HL-60 (cell line): ENCODE measurements at regions not wholly inside any gene's neighbourhood (a gene's known extent, or its start where the extent isn't known, plus 50 kb on each side); places are given as distances from the start of the nearest gene placed in this dataset.

Experiments used
- DNase-seq, 2 experiments: peaks; one replicate each; pipeline ENCODE4 v3.0.0-alpha.2; 2010 to 2020; ENCODE audit warnings: low read depth in 1 of 2, low spot score in 1 of 2
- H3K27ac ChIP-seq: fragments of 250-450 bp; sonication (Bioruptor Pico); replicated peaks from 2 replicates; pipeline ENCODE4 v1.5.1; 2020; ENCODE audit warnings: mild to moderate bottlenecking, moderate library complexity
- H3K27me3 ChIP-seq: fragments of 250-450 bp; sonication (Bioruptor Pico); 2 replicates; pipeline ENCODE4 v1.5.1; 2021; ENCODE audit warnings: mild to moderate bottlenecking, moderate library complexity; ENCODE audit not compliant: insufficient read depth, poor library complexity, severe bottlenecking
- H3K4me3 ChIP-seq: replicated peaks from 2 replicates; pipeline ENCODE4 v1.5.1; 2011; ENCODE audit warnings: mild to moderate bottlenecking, control low read depth, low read length; ENCODE audit not compliant: insufficient read depth
- CTCF ChIP-seq: IDR thresholded peaks from one replicate; pipeline ENCODE4 v1.5.1; 2011; ENCODE audit warnings: low read length, control low read depth, inconsistent platforms; ENCODE audit not compliant: insufficient read depth
- GABPA ChIP-seq: IDR thresholded peaks from 2 replicates; pipeline ENCODE4 v1.6.1; 2012; ENCODE audit warnings: low read depth
- POLR2AphosphoS5 ChIP-seq: IDR thresholded peaks from 2 replicates; pipeline ENCODE4 v1.6.1; 2012; ENCODE audit warnings: low read depth
- REST ChIP-seq: IDR thresholded peaks from 2 replicates; pipeline ENCODE4 v1.6.1; 2012; ENCODE audit warnings: low read depth; ENCODE audit not compliant: insufficient replicate concordance
- SPI1 ChIP-seq: IDR thresholded peaks from 2 replicates; pipeline ENCODE4 v1.6.1; 2012; ENCODE audit warnings: low read depth, mild to moderate bottlenecking, borderline replicate concordance

GRCh38 chr12:77161944-77162343, 96.6 kb upstream of the E2F7 start:
- Histone ChIP-seq H3K27ac (no peak overlapping the region), H3K27me3 (no peaks in the 10 kb centered on the region), H3K4me3 (no peak overlapping the region)
- TF ChIP-seq REST (no peak), GABPA (no peak), POLR2AphosphoS5 (no peak), SPI1 (no peak), CTCF (no peak)
- no peak for DNase-seq

- DNase-seq = no peak
- TF ChIP-seq POLR2AphosphoS5 (no peak), GABPA (no peak), REST (no peak), CTCF (no peak), SPI1 (no peak)
- no peak overlapping the region for H3K27ac ChIP-seq
- no peak overlapping the region for H3K4me3 ChIP-seq
- no peaks in the 10 kb centered on the region for H3K27me3 ChIP-seq
These were observed 95.6 kb upstream of the E2F7 start for GRCh38 chr12:77160931-77161330.

GRCh38 chr12:77153706-77154105, 88.3 kb upstream of the E2F7 start:
- no peak overlapping the region for H3K27ac ChIP-seq
- no peak overlapping the region for H3K4me3 ChIP-seq
- TF ChIP-seq REST (no peak), SPI1 (no peak), GABPA (no peak), POLR2AphosphoS5 (no peak), CTCF (no peak)
- no peak for DNase-seq
- no peaks in the 10 kb centered on the region for H3K27me3 ChIP-seq
